Inferior parietal cortex (tissue), 1 donor: ENCODE measurements at regions not wholly inside any gene's neighbourhood (a gene's known extent, or its start where the extent isn't known, plus 50 kb on each side); places are given as distances from the start of the nearest gene placed in this dataset.
A peak's percentile ranks its signal among the peaks of the same experiment; 100 is the strongest.

ENCODE experiments used
- DNase-seq: peaks from one replicate; pipeline ENCODE4 v3.0.0-alpha.2; 2016; ENCODE audit errors: extremely low spot score

DNA sequence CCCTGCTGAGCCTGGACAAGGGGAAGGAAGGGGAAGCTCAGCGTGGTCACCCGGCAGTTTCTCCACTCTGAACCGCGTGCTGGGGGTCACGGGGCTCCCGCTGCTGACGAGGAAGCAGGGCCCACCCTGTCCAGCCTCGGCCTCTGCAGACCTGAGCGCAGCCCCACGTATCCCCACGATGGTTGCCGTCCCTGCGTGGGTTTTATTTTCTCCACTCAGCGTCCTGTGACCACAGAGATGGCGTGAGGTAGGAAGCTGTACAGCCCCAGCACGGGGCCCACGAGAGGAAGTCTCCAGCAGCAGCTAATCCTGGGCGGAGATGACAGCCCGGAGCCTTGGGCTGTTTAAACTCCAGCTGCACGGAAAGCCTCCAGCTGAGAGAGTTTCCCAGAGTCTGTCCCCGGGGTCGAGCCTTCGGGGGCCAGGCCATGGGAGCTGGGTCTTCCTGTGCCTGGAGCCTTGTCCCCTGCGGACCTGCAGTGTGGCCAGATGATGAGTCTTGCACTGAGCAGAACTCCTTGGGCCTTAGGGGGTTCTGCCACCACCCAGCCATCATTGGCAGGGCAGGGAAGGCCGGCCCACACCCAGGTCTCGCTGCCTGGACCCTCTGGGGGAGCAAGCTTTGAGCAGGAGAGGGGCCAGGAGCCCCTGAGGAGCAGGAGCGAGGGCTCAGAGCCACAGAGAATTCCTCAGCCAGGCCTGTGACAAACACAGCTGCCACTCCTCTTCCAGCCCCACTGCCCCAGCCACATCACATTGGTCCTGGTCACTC is 72.8 kb upstream of the FAM20C start:
- no peak for DNase-seq

GRCh38 chr7:120164-120991 is 72.0 kb upstream of the FAM20C start:
- no peak for DNase-seq

GRCh38 chr7:121002-121785 is 71.2 kb upstream of the FAM20C start:
- no peak for DNase-seq

DNA sequence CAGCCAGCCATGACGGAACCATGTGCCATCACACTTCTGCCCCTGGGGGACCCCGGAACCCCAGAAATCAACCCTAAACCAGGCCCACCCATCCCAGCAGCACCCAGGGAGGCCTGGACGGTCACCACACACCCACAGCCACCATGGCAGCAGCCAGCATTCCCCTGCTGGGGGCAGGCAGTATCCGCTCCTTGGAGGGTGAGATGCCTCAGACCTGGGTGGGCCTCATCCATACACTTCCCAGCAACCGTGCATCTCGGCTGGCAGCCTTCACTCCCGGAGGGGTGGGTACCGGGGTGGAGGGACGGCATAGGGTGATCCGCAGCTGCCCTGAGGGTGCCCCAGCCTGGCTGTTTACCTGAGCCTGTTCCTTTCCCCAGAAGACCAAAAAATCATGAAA is 69.1 kb upstream of the FAM20C start:
- DNase-seq: no peak

- no peak for DNase-seq
Measured at GRCh38 chr7:124130-124949, 68.0 kb upstream of the FAM20C start.

DNA sequence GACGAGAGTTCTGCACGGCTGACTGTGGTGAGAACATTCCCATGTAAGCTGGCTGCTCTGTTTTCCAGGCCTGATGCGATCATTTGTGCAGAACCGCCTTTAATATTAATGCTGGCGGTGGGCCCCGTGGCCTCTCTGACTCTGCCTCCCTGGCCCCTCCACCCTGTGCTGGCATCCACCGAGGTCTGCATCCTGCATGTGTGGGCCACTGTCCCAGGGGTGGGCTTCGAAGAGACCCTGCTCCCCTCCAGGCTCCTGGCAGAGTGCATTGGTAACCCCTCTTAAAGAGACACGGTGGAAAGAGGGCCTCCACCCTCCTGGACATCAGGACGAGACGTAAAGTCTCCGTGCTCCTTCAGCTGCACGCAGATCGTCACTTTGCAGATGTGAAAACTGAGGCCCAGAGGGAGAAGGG is 67.3 kb upstream of the FAM20C start:
- no peak for DNase-seq

- no peak for DNase-seq
Measured at GRCh38 chr7:125661-126060, 66.7 kb upstream of the FAM20C start.

DNA sequence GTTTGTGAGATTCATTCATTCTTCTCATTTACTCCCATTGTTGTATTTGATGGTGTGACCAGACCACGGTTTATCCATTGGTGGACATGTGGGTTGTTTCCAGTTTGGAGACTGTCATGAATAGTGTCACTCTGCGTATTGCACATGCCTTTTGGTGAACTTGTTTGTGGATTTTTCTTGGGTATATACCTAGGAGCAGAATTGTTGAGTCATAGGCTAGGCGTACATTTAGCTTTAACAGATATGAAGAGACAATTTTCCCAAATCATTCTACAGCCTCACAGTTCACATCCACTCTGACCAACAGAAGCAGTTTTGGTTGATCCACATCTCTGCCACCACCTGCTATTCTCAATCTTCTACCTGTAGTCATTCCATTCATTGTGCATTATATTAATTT is 66.0 kb upstream of the FAM20C start:
- DNase-seq: no peak

DNA sequence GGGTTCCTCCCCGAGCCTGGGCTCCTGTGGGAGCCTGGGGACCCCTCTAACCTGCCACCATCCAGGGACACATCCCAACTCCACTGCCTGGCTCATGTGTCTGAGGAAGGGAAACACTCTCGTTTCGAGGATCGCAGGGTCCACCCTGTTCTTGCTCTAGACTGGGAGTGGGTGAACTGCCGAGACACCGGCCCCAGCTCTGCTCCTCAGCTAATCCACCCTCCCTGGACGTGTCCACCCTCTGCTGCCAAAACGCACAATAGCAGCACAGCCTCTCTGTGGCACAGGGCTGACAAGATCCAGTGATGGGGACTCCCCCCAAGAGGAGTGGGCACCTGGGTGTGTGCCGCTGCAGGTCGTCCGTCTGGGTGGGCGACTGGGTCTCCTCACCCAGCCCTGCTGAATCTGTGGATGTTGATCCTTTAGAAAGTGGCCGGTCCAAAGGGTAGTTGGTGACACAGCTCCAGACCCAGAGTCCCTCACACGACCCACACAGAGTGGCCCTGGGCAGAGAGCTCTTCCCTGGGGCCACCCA is 65.2 kb upstream of the FAM20C start:
- no peak for DNase-seq

- DNase-seq: no peak
Measured at GRCh38 chr7:128171-129080, 63.9 kb upstream of the FAM20C start.

GRCh38 chr7:129366-130221 is 62.8 kb upstream of the FAM20C start:
- peak; percentile 81 for DNase-seq

DNA sequence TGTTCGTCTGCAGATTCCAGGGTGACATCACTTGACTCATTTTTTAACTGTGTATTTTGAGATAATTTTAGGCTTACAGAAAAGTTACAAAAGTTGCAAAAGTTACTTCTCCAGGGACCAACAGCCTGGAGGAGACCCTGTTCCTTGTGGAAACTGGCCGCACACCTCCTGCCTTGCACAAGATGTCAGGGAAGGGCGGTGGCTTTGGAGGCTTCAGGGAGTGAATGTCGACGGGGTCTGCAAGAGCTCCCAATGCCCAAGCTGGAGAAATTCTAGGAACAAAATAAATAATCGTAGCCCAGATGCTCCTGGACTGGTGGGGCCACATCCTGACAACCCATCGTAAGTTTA is 62.2 kb upstream of the FAM20C start:
- DNase-seq: no peak

- DNase-seq: no peak
Measured at GRCh38 chr7:130875-131780, 61.2 kb upstream of the FAM20C start.

- peak; percentile 52 for DNase-seq
Measured at GRCh38 chr7:131781-132482, 60.4 kb upstream of the FAM20C start.

DNA sequence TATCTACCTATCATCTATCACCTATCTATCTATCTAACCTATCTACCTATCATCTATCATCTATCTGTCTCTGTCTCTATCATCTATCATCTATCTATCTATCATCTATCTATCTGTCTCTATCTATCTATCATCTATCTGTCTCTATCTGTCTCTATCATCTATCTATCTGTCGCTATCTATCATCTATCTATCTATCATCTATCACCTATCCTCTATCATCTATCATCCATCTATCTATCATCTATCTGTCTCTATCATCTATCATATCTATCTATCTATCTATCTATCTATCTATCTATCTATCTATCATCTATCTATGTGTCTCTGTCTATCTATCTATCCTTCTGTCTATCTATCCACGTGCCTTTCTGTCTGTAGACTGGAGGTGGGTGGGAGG is 59.5 kb upstream of the FAM20C start:
- DNase-seq: no peak

GRCh38 chr7:133470-133869 is 58.9 kb upstream of the FAM20C start:
- no peak for DNase-seq

GRCh38 chr7:134029-134428 is 58.3 kb upstream of the FAM20C start:
- DNase-seq: no peak
